Eye (tissue), 1 donor: ENCODE measurements at regions not wholly inside any gene's neighbourhood (a gene's known extent, or its start where the extent isn't known, plus 50 kb on each side); places are given as distances from the start of the nearest gene placed in this dataset.
"Not testable (repeated sequence)": the region's sequence is repeated elsewhere in the genome, so short reads cannot be mapped to it uniquely, and the experiment has no call there.

Source experiments
- DNase-seq: peaks from one replicate; pipeline ENCODE4 v3.0.0-alpha.2; 2015

DNA sequence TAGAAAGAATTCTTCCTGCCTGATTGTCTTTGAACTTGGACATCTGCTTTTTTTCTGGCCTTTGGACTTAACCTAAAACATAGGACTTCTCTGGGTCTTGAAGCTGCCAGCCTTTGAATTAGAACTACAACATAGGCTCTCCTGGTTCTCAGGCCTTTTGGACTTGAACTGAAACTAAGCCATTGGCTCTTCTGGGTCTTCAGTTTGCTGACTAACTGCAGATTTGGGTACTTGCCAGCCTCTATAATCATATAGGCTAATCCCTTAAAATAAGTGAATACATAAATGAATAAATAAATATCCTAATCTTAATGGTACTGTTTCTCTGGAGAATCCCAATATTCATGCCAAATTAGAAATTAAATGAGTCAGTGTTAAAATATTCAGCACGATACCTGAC lies 473.4 kb upstream of the PAPPA start:
- DNase-seq = no peak

DNA sequence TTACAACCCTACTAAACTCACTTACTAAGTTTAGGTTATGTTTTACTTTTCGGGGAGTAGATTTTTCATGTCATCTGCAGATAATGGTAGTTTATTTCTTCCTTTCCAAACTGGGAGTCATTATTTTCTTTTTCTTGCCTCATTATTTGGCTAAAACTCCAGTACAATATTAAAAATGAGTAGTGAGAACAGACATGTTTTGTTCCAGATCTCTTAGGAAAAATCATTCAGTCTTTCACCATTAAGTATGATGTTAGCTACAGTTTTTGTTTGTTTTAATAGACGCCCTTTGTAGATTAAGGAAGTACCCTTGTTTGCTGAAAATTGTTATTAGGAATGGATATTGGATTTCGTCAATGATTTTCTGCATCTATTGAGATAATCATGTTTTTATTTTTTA lies 472.0 kb upstream of the PAPPA start:
- no peak for DNase-seq

DNA sequence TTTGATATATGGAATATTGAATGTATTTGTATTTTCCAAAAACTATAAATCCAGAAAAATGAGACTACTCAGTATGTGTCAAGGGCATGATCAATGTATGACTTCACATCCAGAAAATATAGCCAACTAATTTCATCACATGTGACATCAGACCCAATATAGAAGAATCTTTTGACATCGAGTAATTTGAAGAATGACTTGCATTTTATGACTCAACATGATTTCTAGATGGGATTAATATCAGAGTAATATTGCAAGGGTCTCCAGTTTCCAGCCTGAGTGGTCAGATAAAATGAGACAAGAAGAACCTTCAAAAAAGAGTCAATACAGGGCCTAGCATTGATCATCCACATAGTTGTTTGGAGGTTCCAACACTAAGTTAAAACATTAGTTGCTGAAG lies 467.5 kb upstream of the PAPPA start:
- no peak for DNase-seq

DNA sequence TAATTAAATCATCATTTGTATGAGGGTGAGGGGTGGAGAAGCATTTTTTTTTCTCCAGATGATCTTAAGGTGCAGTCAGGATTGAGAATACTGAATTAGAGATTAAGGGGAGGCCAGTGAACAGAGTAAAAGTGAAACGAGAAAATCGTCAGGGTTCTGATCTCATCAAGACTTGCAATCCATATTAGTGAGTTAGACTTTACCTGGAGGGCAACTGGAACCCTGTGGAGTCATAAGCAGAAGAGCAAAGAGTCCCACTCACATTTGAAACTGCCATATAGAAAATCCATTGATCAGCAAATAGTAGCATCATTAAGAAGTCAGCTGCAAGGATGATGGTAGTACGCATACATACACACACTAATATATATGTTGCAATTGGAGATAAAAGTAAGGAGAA lies 466.2 kb upstream of the PAPPA start:
- no peak for DNase-seq

DNA sequence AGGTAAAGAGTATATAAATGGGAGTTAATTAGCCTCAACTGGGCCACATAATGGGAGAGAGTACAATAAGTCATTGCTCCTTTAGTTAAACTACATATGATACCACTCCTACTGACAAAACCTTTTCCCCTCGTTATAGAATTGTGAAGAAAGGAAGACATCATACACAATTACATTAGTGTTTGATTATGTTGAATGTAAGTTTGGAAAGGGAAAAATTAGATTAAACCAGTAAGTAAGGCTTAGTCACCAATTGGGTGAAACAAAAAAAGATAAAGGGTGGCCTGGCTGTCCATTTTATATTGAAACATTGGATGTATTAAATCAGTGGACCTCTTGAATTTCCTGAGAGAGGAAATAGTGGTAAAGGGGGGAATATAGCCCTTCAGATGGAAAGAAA lies 464.3 kb upstream of the PAPPA start:
- DNase-seq = no peak

DNA sequence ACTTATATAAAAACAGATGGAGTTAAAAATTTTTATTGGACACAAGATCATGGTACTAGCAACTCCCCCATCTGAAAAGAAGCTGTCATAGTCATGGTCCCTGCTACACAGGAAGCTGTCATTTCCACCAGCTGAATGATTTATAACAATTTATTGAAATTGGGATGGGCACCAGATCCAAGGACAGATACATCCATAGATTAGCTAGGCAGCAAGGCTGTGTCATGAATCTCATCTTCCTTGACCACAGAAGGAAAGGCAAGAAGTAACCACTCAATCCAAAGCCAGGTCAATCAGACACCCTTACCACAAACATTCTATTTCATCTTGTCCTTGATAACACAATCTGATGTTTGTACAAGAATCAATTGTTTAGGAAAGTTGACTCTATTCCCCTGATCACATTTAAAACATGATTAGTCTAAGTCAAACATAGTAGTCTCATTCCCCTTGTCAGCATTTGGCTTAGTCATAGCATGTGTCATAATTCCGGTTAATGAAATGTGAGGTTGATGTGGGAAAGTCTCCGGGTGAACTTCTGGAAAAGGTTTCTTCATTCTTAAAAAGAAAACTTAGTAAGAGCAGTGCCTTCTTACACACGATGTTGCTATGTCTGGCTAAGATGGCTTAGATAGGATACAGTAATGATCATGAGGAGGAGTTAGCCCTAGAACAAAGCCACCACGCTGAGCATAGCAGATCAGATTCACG lies 462.6 kb upstream of the PAPPA start:
- peak; percentile 8 for DNase-seq

DNA sequence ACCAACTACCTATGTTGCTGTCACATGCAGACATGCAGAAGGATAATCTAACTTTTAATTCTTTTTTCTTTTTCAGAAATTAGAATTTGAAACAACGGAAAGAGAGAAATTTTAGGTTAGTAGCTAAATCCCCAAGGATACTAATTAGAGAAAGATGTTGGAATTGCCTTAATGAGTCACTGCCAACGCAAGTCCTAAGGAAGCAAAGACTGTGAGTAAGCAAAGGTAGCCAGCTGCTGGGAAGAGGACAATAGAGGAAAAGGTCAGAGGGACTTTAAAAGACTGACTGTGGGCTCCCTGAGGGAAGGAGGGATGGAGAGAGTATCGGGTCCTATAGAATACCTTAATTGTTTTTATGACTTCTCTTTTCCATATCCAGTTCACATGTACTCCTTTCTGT lies 461.9 kb upstream of the PAPPA start:
- DNase-seq = no peak

DNA sequence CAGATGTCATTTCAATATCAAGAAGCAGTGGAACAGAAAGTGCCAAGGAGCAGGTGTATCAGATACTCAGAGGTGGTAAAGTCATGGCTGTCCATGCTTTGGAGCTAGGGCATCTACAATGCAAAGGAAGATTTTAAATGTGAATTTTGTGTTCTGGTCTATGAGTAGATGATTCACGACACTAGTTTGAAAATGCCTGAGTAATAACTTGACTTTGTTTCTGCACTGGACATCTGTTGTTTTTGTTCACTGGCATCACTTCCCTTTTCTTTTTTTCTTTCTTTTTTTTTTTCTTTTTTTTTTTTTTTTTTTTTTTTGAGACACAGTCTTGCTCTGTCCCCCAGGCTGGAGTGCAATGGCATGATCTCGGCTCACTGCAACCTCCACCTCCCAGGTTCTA lies 460.7 kb upstream of the PAPPA start:
- not testable (repeated sequence) for DNase-seq

DNA sequence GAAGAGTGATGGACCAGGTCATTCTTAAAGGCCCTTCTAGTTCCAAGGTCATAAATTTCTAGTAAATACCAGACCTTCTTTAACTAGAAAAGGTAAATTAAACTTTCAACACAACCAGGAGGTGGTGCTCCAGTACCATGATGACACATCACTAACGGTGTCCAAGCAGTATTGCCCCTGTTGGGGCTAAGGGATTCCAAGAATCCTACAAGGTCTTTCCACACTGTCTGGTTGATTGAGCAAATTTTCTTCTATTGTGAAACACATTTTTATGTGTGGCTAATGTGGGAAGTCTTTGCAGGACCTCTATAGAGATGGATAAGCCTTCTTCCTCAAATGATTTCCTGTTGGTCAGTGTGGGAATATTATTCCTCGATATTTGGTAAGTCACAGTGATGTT lies 459.6 kb upstream of the PAPPA start:
- DNase-seq = peak; percentile 13

DNA sequence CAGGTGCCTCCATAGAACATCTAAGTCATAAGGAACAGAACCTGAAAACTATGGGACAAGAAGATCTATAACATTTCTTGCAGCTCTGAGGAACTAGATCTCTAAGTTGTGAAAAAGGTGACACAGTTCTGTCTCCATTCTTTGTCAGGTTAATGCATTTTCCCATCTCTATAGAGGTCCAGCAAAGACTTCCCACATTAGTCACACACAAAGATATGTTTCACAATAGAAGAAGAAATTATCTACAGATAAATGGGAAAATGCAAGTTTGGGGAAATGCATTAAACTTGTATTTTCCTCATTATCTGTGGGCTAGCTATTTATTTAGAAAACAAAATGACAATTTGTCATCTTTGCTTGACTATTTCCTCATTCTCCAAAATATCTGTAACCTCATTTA lies 458.6 kb upstream of the PAPPA start:
- no peak for DNase-seq

DNA sequence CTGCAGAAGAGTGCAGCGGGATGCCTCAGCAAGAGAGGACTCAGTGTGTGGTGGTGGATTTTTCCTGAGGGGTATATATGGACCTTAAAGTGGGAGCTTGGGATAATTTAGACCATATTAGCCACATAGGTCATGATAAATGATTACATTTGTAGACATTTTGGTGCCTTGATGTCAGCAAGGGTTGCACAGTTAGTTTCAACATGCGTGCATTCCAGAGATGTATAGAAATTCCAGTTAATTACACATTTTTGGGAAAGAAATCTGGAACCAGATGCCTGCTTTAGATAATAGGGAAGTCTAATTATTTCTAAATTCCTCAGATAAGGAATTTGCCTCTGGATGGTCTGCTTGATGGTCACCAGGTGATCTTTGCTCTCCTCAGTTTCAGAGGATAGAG lies 440.6 kb upstream of the PAPPA start:
- no peak for DNase-seq

DNA sequence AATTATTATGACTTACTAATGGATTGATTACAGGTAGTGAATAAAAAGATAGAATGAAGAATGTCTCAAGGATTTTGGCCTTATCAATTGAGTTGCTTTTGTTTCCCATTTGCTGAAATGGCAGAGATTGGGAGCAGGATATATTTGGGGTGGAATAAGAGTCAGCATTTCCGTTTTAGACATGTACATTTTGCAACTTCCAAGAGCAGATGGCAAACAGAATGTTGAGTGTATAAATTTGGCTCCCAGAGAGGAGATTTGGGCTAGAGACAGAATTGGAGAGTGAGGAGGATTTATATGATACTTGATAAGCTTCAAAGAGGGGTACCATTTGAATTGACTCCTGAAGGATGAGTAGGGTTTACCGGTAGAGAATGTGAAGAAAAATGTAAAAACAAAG lies 437.9 kb upstream of the PAPPA start:
- no peak for DNase-seq

DNA sequence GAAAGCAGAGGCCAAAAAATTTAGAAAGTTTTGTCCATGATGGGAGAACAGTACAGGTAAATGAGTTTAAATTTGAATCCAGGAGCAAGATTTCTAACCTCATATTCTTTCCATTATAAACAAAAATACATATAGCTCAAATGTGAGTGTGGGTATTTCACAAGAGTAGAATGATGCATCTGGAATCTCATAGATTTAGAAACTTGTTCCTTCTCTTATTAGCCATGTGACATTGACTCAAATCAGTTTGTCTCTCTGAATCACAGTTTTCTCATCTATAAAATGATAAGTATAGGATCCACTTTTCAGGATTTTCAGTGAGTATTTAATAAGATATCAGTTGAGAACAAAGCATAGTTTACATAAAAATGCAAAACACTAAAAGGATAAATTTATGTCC lies 436.3 kb upstream of the PAPPA start:
- DNase-seq = no peak

DNA sequence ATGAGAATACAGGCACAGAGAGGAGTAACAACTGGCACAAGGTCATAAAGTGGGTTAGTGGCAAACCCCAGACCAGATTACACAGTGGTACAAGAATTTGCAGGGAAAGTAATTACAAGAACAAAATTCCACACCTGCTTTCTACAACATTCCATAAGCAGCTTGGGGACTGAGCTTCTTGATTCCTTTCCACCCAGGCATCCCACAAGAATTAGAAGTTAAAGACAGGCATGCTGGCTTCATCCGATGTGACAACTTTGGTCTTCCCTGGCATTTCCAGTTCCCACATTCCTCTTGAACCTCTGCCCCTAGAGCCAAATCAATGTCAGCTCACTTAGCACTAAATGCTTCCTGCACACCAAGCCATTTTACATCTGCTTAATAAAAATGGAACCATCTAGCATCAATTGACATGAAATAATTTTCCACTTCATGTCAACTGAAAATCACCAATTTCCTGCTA lies 435.8 kb upstream of the PAPPA start:
- no peak for DNase-seq

DNA sequence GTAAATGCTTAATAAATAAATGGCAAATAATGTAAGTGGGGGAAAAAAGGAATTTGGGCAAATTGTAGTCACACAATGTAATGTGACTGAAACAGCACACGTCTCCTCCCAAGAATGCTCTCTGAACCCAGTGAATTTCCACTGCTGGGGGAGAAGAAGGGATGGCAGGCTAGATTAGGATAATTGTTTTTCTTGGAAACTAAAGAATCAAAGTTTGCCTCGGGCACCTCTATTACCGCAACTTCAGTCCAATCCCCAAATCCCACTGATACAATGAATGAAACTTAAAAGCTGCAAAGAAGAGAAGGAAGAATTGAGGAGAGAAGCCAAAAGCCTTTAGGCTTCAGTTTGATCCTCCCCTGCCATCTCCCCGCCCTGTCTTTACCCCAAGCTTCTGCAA lies 423.2 kb upstream of the PAPPA start:
- DNase-seq = no peak

DNA sequence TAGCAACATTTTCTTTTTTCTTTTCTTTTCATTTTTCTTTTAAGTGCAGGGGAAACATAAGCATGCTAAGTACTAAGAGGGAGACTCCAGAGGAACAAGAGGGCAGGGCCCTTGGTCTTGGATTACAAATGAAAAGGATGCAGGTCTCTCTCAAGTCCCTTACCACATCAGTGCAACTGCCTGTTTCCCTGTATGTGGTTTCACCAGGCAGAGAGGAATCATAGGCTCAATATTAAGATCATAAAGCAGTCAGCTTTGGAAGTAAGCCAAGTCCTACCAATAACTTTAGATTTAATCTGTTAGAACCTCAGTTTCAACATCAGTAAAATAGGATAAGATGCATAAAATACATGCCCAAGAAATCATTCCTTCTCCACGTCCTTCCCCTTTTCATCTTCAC lies 422.7 kb upstream of the PAPPA start:
- DNase-seq = no peak

DNA sequence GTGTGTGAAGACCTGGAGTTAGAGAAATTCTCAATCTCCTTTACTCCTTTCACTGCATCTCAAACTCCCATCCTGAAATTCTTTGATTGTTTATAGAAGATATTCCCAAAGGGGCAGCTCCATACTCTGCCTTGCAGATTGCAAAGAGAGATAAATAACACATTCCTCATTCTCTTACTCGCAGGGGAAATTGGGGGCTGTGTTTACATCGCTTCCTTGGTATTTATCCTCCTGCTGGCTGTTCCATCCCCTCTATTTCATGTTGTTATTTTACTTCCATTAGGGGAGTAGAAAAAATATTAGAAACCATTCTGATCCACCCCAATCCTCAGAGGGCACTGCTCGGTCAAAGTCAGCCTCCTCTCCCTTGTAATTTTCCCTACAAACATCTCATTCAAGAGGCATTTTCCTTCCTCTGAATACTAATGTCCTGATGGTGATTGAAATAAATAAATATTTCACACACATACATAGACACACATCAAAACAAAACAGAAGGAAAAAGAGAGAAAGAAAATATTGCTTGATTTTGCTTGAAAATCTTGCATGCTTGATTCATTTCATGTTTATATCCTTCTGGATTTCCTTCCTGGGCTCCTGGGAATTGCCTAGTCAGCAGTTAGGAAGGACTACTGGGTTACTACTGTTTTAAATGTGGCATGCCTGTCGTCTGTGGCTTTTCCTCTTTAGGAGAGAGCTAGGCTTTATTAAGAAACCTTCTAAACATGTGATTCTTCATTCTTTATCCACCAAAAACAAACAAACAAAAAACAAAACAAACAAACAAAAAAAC lies 420.1 kb upstream of the PAPPA start:
- DNase-seq = no peak

DNA sequence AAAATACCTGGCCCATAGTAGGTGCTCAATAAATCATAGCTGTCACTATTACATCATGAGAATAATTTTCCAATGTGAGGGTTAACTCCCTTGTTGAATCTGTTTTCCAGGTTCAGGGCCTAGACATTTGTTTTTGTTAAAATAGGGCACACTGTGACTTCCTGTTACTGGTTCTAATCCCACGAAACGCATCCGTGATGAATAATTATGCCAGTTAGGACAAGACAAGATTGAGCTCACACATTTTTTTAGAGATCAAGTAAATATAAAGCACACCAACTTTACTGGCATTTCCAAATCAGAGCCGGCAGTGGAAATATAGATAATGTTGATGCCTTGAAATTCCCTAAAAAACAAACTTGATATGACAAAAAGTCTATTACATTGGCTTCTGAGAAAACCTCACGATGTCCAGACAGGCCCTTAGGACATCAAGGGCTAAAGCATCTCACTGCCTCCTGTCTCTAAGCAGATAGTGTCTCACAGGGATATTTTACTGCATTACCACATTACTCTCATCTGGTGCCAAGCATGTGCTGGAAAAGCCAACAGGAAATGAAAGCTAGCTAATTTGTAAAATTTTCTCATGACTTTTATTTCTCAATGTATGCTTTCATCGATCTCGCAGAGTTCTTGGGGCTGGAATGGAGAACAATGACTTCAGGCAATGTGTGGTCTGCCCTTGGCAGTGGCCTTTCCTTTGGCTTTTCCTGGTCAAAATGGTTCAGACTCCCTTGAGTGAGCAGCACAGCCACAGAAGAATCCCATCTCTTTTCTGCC lies 414.3 kb upstream of the PAPPA start:
- DNase-seq = no peak

DNA sequence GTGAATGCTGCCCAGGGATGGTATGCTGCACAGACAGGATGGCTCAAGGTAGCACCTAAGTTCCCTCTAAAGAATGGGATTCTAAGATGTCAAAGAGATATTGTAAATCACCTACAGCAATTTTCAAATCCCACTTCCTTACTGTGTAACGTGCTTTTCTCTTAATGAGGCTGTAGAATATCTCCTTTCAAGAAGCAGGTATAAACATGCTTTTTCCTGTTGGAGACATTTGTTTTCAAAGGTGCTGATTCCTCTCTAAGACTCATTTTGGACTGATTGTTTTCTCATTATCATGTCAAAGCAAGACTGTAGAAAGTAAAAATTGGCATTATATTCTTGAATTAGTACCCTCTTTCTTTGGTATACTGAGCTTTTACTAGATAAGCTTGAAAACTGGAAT lies 412.6 kb upstream of the PAPPA start:
- DNase-seq = no peak

DNA sequence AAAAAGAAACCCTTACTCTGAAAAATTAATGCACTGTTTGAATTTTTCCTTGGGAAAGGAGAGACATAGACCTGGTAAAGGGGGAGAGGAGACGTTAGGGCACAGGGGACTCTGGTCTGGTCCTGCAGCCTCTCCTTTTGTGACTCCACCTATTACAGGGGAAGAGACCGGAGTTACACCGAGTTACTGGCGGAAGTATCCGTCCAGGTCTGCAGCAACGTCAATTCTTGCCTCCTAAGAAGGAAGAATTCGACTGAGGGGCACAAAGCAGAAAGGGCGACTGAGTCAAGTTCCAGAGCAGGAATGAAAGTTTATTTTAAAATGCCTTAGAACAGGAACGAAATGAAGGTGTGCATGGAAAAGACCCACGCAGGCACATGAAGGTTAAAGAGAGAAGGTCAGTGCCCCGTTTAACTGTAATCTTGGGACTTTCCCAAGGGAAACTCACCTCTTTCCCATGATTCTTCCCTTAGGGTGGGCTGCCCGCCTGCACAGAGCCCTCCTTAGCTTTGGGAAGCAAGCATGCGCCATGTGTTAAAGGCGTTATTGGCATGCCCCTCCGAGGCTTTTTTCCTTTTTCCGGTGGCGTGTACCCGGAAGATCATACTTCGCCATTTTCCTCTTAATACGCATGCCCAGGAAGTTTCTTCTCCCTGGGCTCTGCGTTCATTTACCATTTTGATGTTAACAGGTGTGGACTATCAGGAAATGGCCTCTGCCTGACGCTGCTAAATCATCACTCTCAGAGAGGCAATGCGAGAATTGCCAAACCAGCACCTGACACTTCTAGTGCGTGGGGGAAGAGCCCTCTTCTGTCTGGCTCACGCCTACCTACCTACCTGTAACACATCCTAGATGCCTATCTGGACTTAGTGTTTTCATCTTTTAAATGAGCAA lies 409.6 kb upstream of the PAPPA start:
- no peak for DNase-seq

DNA sequence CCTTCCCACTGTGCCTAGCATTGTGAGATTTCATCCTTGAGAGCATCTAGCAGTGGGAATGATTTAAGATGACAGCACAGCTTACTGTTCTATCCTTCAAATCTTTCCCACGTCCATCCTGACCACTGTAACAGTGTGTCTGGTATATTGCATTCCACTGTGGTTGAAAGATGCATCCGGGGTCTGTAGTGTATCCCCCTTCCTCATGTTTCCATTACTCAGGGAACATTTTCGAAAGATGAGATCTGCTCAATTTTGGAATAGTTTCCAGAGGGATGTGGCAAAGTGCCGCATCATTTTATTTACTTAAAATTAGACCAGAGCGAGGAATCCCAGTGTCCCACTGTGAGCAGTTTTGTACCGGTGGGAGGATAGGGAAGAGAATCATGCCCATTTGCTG lies 407.1 kb upstream of the PAPPA start:
- DNase-seq = no peak

DNA sequence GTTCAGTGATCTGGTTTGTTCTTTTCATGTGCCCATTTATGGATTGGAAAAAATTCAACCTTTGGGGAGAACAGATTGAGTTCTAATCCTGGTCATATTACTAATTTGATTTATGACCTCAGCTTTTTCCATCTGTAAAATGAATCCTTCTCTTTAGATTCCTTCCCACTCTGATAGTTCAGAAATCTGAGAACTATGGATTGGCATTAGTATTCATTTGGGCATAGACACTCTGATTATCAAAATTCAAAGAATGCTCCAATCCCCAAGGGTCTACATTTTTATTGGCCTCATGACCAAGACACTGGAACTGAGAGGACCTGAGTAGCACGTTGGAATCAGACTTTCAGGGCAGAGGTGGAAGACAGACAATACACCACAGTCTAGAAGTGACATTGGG lies 405.9 kb upstream of the PAPPA start:
- no peak for DNase-seq

DNA sequence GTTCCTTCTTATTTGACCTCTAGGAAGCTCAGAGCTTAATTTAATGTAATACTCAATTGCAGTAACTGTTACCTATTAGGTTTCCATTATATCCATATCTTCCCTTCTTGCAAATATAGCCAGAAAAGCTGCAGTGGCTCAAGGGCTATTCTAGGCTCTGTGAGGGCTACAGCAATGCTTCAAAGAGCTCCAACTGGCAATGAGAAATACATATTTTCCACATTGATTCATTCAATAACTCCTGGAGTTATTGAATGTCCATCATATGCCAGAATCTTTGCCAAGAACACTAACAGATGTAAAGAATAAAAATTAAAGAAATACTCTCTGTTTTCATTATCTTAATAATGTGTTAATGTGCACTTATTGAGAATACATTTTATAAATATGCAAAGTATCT lies 396.9 kb upstream of the PAPPA start:
- no peak for DNase-seq
